Stimulated activated CD8-positive, alpha-beta memory T cell treated with anti-CD3 and anti-CD28 coated beads, Interleukin-4, amount 100 ng/mL, for 24 hours (primary cell): ENCODE measurements at regions not wholly inside any gene's neighbourhood (a gene's known extent, or its start where the extent isn't known, plus 50 kb on each side); places are given as distances from the start of the nearest gene placed in this dataset.

Source experiments
- DNase-seq: peaks from one replicate; pipeline ENCODE4 v3.0.0-alpha.2; 2020; ENCODE audit warnings: low read depth

DNA sequence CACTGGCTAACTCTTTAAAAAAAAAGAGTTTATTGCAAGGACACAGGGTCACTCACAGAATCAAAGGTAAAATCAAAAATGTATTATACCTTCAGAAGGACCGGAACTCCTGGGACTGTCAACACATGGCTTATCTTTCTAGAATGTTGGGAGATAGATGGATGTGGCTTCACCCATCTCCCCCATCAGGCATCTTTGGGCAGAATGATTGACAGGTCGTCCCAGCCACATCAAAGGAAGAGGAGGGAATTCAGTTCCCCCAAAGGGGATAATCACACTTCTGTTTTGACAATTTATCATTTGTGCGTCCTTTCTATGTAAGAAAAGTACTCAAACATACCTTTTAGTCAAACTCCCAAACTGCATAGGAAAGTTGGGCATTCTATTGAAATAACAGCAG is 228.6 kb upstream of the CDH5 start:
- no peak for DNase-seq

DNA sequence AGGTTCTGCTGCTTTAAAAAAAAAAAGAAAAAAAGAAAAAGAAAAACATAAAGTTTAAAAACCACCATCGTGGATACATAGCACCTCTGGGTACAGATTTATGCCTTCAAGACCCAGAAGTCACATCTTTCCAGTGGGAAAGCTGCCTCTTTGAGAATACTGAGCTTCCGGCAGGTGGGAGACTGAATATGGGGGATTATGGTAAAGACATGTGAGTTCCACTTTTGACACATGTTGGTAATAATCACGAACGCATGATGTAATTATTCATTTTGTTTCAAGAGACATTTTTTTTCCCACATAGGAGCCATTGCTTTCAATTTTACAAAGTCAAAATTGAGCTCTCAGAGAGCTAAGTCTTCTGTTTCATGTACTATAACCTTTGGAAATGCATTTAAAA is 229.7 kb upstream of the CDH5 start:
- no peak for DNase-seq

- no peak for DNase-seq
Observed at GRCh38 chr16:66135838-66136237, 230.7 kb upstream of the CDH5 start.

GRCh38 chr16:66135421-66135831 is 231.1 kb upstream of the CDH5 start:
- no peak for DNase-seq

DNA sequence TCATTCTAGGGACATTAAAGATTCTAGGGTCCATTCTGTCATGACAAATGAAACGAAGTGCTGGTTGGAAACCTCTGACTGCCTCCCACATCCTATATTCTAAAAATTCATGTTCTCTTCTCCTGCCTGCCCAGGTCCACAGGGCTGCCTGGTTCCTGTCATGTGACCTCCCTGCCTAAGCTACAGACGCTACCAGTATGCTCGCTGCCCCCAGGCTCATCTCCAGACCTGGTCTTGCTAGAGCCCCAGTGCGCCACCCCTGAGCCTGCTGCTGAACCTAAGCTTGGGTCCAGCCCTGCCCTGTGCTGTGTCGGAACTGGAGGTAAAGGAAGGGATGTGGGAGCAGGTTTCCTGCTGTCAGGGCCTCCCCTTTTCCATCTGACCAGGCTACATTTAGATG is 231.6 kb upstream of the CDH5 start:
- no peak for DNase-seq

DNA sequence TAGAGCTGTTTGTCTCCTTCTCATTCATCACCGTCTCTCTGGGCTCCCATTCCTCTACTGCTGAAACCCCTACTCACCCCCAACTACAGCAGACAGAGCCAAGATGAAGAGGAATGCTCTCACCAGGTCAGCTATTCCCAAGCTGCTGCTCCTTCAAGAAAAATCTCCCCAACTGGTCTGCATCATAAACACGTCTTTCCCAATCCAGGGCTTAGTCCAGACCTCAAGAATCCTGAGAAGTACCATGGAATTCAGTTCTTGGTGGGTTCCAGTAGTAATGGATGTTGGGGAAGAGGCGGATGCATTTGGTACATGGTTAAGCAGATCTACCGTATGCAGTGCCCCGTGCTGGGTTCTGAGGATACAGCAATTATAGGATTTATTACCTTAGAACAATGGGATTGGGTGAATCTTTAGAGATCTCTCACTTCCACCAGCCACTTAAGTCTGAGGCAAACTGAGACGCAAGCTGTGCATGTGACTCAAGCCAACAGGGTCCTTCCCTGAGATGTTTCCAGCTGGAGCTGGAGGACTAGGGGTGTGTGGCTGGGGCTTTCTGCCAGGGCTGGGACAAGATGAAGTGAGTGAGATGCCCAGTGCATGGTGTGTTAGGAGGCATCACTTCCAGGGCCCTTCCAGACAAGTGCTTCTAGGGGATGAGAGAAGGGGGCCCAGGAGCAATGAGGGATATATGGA is 232.7 kb upstream of the CDH5 start:
- no peak for DNase-seq

DNA sequence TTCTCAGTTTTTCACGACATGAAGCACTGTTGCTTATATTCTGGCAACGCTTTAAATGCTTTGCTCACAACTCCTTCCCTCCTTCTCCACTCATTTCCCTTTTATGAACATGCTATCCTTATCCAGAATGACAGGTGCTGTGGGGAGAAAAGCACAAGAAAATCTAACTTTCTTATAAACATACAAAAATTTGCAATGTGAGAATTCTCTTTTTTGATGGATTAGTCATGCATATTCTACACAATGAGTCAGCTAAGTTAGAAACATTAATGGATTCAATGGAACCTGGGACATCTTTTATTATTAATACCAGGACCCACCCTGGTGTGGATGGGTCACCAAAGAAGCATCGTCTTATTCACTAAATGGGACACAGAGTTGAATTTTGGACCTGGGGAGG is 234.6 kb upstream of the CDH5 start:
- DNase-seq: no peak

- no peak for DNase-seq
Observed at GRCh38 chr16:66131156-66131807, 235.2 kb upstream of the CDH5 start.

DNA sequence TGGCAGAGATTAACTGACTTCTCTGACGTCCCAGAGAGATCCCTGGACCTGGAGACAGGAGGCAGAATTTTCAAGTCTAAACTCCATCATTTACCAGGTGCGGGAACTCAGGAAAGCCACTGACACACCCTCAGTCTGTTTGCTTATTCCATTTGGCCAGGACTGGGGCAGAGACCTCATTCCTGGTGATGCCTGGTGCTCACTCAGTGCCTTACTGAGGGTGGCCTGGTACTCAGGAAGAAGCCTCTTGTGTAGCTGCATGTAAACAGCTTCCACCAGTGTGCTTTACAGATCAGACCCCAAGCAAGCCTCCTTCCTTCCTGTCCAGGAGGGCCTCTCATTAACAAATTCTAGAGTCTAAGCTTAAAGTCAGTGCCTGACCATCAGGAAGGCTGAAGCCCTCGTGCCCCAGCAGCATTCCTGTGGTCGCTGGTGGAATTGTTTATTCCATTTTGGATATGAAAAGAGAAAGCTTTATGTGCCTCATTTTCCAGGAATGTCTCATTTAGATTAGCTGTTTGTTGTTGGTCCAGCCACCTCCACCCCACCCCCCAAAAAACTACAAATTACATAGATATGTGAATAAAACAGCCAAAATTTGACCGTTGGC is 236.1 kb upstream of the CDH5 start:
- no peak for DNase-seq

GRCh38 chr16:66129196-66129595 is 237.3 kb upstream of the CDH5 start:
- no peak for DNase-seq

DNA sequence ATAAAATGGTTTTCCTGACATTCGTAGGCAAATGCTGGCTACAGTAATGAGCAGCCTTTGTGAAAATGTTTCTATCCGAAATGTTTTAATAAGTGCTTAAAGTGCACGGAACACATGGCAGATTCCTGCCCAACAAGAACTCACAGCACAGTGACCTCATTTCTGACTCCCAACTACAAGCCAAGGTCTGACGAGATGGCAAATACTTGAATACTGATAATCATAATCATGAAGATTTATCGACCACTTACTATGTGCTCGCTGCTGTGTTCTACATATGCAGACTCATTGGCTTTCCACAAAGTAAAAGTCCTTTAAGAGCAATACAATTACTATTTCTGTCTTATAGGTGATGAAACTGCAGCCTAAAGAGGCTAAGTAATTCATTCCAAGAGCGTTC is 238.1 kb upstream of the CDH5 start:
- DNase-seq: no peak

GRCh38 chr16:66127459-66128370 is 238.8 kb upstream of the CDH5 start:
- DNase-seq: no peak

DNA sequence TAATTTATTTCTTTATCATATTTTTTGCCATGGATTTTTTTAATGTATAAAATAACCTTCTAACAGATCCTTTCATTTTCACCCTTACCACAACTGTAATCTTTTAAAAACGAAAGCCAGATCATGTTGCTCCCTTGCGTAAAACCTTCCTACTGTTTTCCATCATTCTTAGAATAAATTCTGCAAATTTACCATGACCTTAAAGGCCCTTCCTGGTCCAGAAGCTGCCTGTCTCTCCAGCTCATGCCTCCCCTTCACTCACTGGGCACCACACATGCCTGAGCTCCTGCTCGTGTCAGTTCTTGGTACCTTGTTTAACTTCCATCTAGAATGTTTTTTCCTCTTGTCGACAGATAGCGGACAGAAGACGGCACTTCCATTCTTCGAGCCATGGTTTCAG is 245.0 kb upstream of the CDH5 start:
- no peak for DNase-seq

- no peak for DNase-seq
Observed at GRCh38 chr16:66120656-66121055, 245.8 kb upstream of the CDH5 start.

GRCh38 chr16:66116163-66117002 is 250.1 kb upstream of the CDH5 start:
- DNase-seq: no peak

GRCh38 chr16:66115373-66115772 is 251.1 kb upstream of the CDH5 start:
- DNase-seq: no peak

GRCh38 chr16:66113223-66113622 is 253.3 kb upstream of the CDH5 start:
- no peak for DNase-seq

DNA sequence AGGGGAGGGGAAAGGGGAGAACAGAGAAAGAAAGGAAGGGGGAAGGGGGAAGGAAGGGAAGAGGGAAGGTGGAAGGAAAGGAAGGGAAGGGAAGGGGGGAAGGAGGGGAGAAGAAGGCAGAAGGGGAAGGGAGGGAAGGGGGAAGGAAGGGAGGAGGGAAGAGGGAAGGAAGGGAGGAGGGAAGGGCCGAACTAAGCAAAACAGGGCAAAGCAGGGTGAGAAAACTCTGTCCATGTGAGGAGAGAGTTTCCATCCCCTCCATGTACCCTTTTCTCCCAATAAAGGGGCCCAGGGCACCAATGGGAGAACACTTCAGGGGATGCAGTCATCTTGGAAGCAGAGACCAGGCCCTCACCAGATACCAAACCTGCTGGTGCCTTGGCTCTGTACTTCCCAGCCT is 256.8 kb upstream of the CDH5 start:
- DNase-seq: no peak

DNA sequence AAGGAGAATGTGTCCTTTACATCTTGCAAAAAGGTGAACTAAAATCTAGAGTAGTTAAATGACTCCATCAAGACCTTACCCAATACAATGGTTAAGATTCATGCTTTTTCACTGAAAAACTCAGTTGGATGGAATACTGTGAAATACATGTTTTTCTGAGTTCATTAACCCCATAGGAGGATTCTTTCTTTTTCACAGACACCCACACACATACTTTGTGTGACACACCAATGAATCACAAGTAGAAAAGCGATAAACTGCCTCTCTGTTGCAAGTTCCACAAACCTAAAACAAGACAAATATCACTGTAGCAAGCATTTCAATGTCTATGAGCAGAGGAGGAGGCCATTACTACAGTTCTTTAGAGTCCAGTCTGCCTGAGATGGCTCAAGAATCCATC is 258.8 kb upstream of the CDH5 start:
- DNase-seq: no peak

- DNase-seq: no peak
Observed at GRCh38 chr16:66103211-66103610, 263.3 kb upstream of the CDH5 start.

GRCh38 chr16:66099306-66099705 is 267.2 kb upstream of the CDH5 start:
- no peak for DNase-seq

DNA sequence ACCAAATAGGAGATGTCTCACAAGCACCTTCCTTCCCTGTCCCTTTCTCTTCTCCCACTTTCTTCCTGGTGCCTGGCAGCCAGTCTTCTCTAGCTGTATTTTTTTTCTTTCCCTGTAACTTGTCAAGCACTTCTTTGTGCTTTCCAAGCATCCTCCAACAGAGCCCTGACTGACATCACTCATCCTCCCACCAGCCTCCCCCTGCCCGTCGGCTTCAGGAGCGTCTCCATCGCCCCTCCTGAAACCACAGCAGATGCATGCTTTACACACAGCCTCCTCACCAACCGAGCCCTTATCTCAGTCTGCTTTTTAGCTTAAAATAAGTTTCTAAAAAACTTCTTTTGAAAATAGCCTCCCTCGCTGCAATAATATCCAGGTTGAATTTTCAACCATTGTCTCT is 268.7 kb upstream of the CDH5 start:
- DNase-seq: no peak
